ENCODE measurements at regions not wholly inside any gene's neighbourhood (a gene's known extent, or its start where the extent isn't known, plus 50 kb on each side); places are given as distances from the start of the nearest gene placed in this dataset.

- no peaks in the 10 kb centered on the region for H3K27me3 ChIP-seq (ENCODE audit: insufficient read depth, low read length)
- no peak overlapping the region for H3K9ac ChIP-seq (ENCODE audit: low read depth, low read length)
- no peaks in the 10 kb centered on the region for H3K9me3 ChIP-seq (ENCODE audit: insufficient read depth, low read depth, low read length)
- no peak overlapping the region for H3K4me3 ChIP-seq (ENCODE audit: low read length)
- peaks cover 13% of the 10 kb centered on the region for H3K4me1 ChIP-seq (ENCODE audit: insufficient read depth, low read length)
- H3K36me3 ChIP-seq (ENCODE audit: insufficient read depth, low read length), result no peaks in the 10 kb centered on the region
- no peak overlapping the region for H3K27ac ChIP-seq (ENCODE audit: low read depth, low read length)
- WGBS, result 90% methylated on average over 1 of the region's 2 CpGs
Observed at GRCh38 chr12:91367234-91367849, 184.7 kb upstream of the DCN start.

- no peaks in the 10 kb centered on the region for H3K9me3 ChIP-seq (ENCODE audit: insufficient read depth, low read depth, low read length)
- H3K27me3 ChIP-seq (ENCODE audit: insufficient read depth, low read length), result no peaks in the 10 kb centered on the region
- WGBS, result 93% methylated on average over 5 of the region's 5 CpGs
- H3K27ac ChIP-seq (ENCODE audit: low read depth, low read length), result no peak overlapping the region
- peaks cover 3% of the 10 kb centered on the region for H3K4me1 ChIP-seq (ENCODE audit: insufficient read depth, low read length)
- H3K9ac ChIP-seq (ENCODE audit: low read depth, low read length), result no peak overlapping the region
- no peak overlapping the region for H3K4me3 ChIP-seq (ENCODE audit: low read length)
- H3K36me3 ChIP-seq (ENCODE audit: insufficient read depth, low read length), result no peaks in the 10 kb centered on the region
Observed at GRCh38 chr12:91364471-91365184, 182.0 kb upstream of the DCN start.

- H3K4me1 ChIP-seq (ENCODE audit: insufficient read depth, low read length), result no peaks in the 10 kb centered on the region
- H3K27ac ChIP-seq (ENCODE audit: low read depth, low read length), result no peak overlapping the region
- no peak overlapping the region for H3K9ac ChIP-seq (ENCODE audit: low read depth, low read length)
- 62% methylated on average over 3 of the region's 5 CpGs for WGBS
- no peaks in the 10 kb centered on the region for H3K27me3 ChIP-seq (ENCODE audit: insufficient read depth, low read length)
- H3K9me3 ChIP-seq (ENCODE audit: insufficient read depth, low read depth, low read length), result no peaks in the 10 kb centered on the region
- H3K4me3 ChIP-seq (ENCODE audit: low read length), result no peak overlapping the region
- H3K36me3 ChIP-seq (ENCODE audit: insufficient read depth, low read length), result no peaks in the 10 kb centered on the region
Observed at GRCh38 chr12:91361864-91362263, 179.2 kb upstream of the DCN start.

- H3K4me1 ChIP-seq (ENCODE audit: insufficient read depth, low read length), result no peaks in the 10 kb centered on the region
- WGBS, result 99% methylated on average over 2 of the region's 2 CpGs
- no peak overlapping the region for H3K9ac ChIP-seq (ENCODE audit: low read depth, low read length)
- no peak overlapping the region for H3K4me3 ChIP-seq (ENCODE audit: low read length)
- H3K27ac ChIP-seq (ENCODE audit: low read depth, low read length), result no peak overlapping the region
- no peaks in the 10 kb centered on the region for H3K36me3 ChIP-seq (ENCODE audit: insufficient read depth, low read length)
- no peaks in the 10 kb centered on the region for H3K9me3 ChIP-seq (ENCODE audit: insufficient read depth, low read depth, low read length)
- H3K27me3 ChIP-seq (ENCODE audit: insufficient read depth, low read length), result no peaks in the 10 kb centered on the region
Observed at GRCh38 chr12:91357381-91357780, 174.8 kb upstream of the DCN start.

DNA sequence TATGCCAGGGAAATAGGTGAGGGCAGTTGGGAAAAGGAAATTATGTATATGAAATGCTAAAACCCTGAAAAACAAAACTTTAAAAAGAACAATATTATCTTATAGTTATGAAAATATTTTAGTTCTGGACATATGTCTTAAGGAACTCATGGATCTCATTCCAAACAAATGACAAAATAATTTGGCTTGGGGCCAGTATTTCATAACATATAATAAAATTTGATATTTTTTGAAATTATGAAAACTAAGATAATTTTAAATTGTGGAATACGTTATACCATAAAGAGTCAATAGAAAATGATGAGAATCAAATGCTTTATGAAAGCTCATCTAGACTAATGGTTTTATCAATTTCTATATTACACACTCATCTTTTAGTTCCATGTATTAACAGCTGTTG lies 173.8 kb upstream of the DCN start:
- H3K9ac ChIP-seq (ENCODE audit: low read depth, low read length), result no peak overlapping the region
- no peaks in the 10 kb centered on the region for H3K27me3 ChIP-seq (ENCODE audit: insufficient read depth, low read length)
- H3K27ac ChIP-seq (ENCODE audit: low read depth, low read length), result no peak overlapping the region
- no peak overlapping the region for H3K4me3 ChIP-seq (ENCODE audit: low read length)
- H3K36me3 ChIP-seq (ENCODE audit: insufficient read depth, low read length), result no peaks in the 10 kb centered on the region
- H3K9me3 ChIP-seq (ENCODE audit: insufficient read depth, low read depth, low read length), result 0 out of 2 replicates have a peak, but pooled peaks cover 4% of the 10 kb centered on the region
- WGBS, result no CpG with 5 or more reads among the region's 1 CpG
- no peaks in the 10 kb centered on the region for H3K4me1 ChIP-seq (ENCODE audit: insufficient read depth, low read length)

GRCh38 chr12:91355150-91356006 lies 172.8 kb upstream of the DCN start:
- no peak overlapping the region for H3K27ac ChIP-seq (ENCODE audit: low read depth, low read length)
- 0 out of 2 replicates have a peak, but pooled peaks cover 4% of the 10 kb centered on the region for H3K9me3 ChIP-seq (ENCODE audit: insufficient read depth, low read depth, low read length)
- H3K9ac ChIP-seq (ENCODE audit: low read depth, low read length), result no peak overlapping the region
- WGBS, result 45% methylated on average over 8 of the region's 8 CpGs
- H3K36me3 ChIP-seq (ENCODE audit: insufficient read depth, low read length), result no peaks in the 10 kb centered on the region
- H3K4me1 ChIP-seq (ENCODE audit: insufficient read depth, low read length), result no peaks in the 10 kb centered on the region
- no peaks in the 10 kb centered on the region for H3K27me3 ChIP-seq (ENCODE audit: insufficient read depth, low read length)
- H3K4me3 ChIP-seq (ENCODE audit: low read length), result no peak overlapping the region

- no peaks in the 10 kb centered on the region for H3K4me1 ChIP-seq (ENCODE audit: insufficient read depth, low read length)
- H3K9me3 ChIP-seq (ENCODE audit: insufficient read depth, low read depth, low read length), result 0 out of 2 replicates have a peak, but pooled peaks cover 4% of the 10 kb centered on the region
- H3K36me3 ChIP-seq (ENCODE audit: insufficient read depth, low read length), result no peaks in the 10 kb centered on the region
- no peaks in the 10 kb centered on the region for H3K27me3 ChIP-seq (ENCODE audit: insufficient read depth, low read length)
- no peak overlapping the region for H3K9ac ChIP-seq (ENCODE audit: low read depth, low read length)
- no peak overlapping the region for H3K4me3 ChIP-seq (ENCODE audit: low read length)
- no peak overlapping the region for H3K27ac ChIP-seq (ENCODE audit: low read depth, low read length)
- no CpG with 5 or more reads among the region's 1 CpG for WGBS
Observed at GRCh38 chr12:91353266-91353665, 170.6 kb upstream of the DCN start.

- 100% methylated on average over 1 of the region's 2 CpGs for WGBS
- no peak overlapping the region for H3K27ac ChIP-seq (ENCODE audit: low read depth, low read length)
- H3K36me3 ChIP-seq (ENCODE audit: insufficient read depth, low read length), result no peaks in the 10 kb centered on the region
- no peaks in the 10 kb centered on the region for H3K27me3 ChIP-seq (ENCODE audit: insufficient read depth, low read length)
- no peak overlapping the region for H3K4me3 ChIP-seq (ENCODE audit: low read length)
- no peak overlapping the region for H3K9ac ChIP-seq (ENCODE audit: low read depth, low read length)
- no peaks in the 10 kb centered on the region for H3K4me1 ChIP-seq (ENCODE audit: insufficient read depth, low read length)
- 0 out of 2 replicates have a peak, but pooled peaks cover 4% of the 10 kb centered on the region for H3K9me3 ChIP-seq (ENCODE audit: insufficient read depth, low read depth, low read length)
Observed at GRCh38 chr12:91349476-91349875, 166.9 kb upstream of the DCN start.

DNA sequence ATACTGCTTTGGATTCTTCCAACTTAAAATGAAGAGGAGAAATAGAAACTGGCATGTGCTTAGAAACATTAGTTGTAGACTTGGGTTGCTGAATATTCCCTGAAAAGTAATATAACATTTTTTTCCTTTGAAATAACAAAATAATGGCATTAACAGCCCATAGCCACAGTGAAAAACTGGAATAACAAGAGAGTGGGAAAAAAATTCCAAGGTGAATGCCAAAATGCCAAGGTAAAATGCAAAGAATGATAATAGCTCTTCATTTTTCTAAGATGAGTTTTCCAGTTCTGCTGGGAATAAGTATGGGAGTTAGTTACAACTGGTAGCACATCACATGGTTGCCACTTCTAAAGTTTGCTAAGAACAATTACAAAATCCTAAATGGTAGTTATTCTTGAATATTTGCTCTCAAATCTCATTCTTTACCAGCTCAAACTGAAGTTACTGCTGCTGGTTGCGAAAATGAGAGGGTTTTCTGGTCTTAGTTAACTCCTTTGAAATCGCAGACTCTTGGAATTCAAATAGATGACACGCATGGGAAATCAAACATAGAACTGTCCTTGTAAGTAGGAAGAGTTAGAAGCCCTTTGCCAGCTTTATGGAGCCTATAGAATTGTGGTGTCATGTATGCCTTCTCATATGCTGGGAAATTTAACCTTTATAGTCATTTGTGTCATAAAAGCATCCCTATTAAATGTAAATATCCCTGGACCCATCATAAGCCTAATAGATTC lies 165.0 kb upstream of the DCN start:
- 98% methylated on average over 3 of the region's 3 CpGs for WGBS
- Histone ChIP-seq H3K9ac (ENCODE audit: low read depth, low read length) (no peak overlapping the region), H3K4me3 (ENCODE audit: low read length) (no peak overlapping the region), H3K9me3 (ENCODE audit: insufficient read depth, low read depth, low read length) (0 out of 2 replicates have a peak, but pooled peaks cover 4% of the 10 kb centered on the region), H3K4me1 (ENCODE audit: insufficient read depth, low read length) (no peaks in the 10 kb centered on the region), H3K27ac (ENCODE audit: low read depth, low read length) (no peak overlapping the region), H3K36me3 (ENCODE audit: insufficient read depth, low read length) (no peaks in the 10 kb centered on the region), H3K27me3 (ENCODE audit: insufficient read depth, low read length) (no peaks in the 10 kb centered on the region)

GRCh38 chr12:91346827-91347226 lies 164.2 kb upstream of the DCN start:
- 90% methylated on average over 1 of the region's 1 CpG for WGBS
- no peak overlapping the region for H3K27ac ChIP-seq (ENCODE audit: low read depth, low read length)

More at GRCh38 chr12:91346827-91347226, 164.2 kb upstream of the DCN start:
- Histone ChIP-seq H3K4me3 (ENCODE audit: low read length) (no peak overlapping the region), H3K36me3 (ENCODE audit: insufficient read depth, low read length) (no peaks in the 10 kb centered on the region), H3K4me1 (ENCODE audit: insufficient read depth, low read length) (no peaks in the 10 kb centered on the region), H3K9ac (ENCODE audit: low read depth, low read length) (no peak overlapping the region), H3K9me3 (ENCODE audit: insufficient read depth, low read depth, low read length) (0 out of 2 replicates have a peak, but pooled peaks cover 2% of the 10 kb centered on the region), H3K27me3 (ENCODE audit: insufficient read depth, low read length) (no peaks in the 10 kb centered on the region)
